Endothelial cell (in vitro differentiated cells): ENCODE measurements at regions not wholly inside any gene's neighbourhood (a gene's known extent, or its start where the extent isn't known, plus 50 kb on each side); places are given as distances from the start of the nearest gene placed in this dataset.

Experiments
- DNase-seq: peaks from one replicate; pipeline ENCODE4 v3.0.0; 2021; ENCODE audit warnings: low spot score
- H3K27ac Mint-ChIP-seq: one replicate; pipeline ENCODE4 v1.8.0; 2021; ENCODE audit warnings: mixed read lengths, inconsistent platforms; ENCODE audit not compliant: unreplicated experiment
- H3K27me3 Mint-ChIP-seq: one replicate; pipeline ENCODE4 v1.8.0; 2021; ENCODE audit warnings: mild to moderate bottlenecking, moderate library complexity, mixed read lengths, inconsistent platforms; ENCODE audit not compliant: unreplicated experiment
- H3K36me3 Mint-ChIP-seq: one replicate; pipeline ENCODE4 v1.8.0; 2021; ENCODE audit warnings: mild to moderate bottlenecking, low read depth, mixed read lengths, inconsistent platforms; ENCODE audit not compliant: unreplicated experiment
- H3K4me1 Mint-ChIP-seq: one replicate; pipeline ENCODE4 v1.8.0; 2021; ENCODE audit warnings: mild to moderate bottlenecking, mixed read lengths, inconsistent platforms; ENCODE audit not compliant: unreplicated experiment
- H3K4me3 Mint-ChIP-seq: one replicate; pipeline ENCODE4 v1.8.0; 2021; ENCODE audit warnings: mild to moderate bottlenecking, mixed read lengths, inconsistent platforms; ENCODE audit not compliant: unreplicated experiment
- H3K9me3 Mint-ChIP-seq: one replicate; pipeline ENCODE4 v1.8.0; 2021; ENCODE audit warnings: mixed read lengths, inconsistent platforms; ENCODE audit not compliant: unreplicated experiment
- CTCF ChIP-seq: fragments of 200-600 bp; sonication (generic); IDR thresholded peaks from one replicate; pipeline ENCODE4 v1.5.0; 2021; ENCODE audit warnings: antibody characterized with exemption; ENCODE audit not compliant: unreplicated experiment

- H3K27ac Mint-ChIP-seq, result no peak overlapping the region
- H3K9me3 Mint-ChIP-seq, result no peaks in the 10 kb centered on the region
- TF ChIP-seq CTCF, result no peak
- peaks cover under 1% of the 10 kb centered on the region for H3K4me1 Mint-ChIP-seq
- no peak for DNase-seq
- H3K27me3 Mint-ChIP-seq, result no peaks in the 10 kb centered on the region
- H3K36me3 Mint-ChIP-seq, result no peaks in the 10 kb centered on the region
- no peak overlapping the region for H3K4me3 Mint-ChIP-seq
Observed at GRCh38 chr6:159324596-159324995, 155.4 kb downstream of the FNDC1 start.
